ENCODE measurements at regions not wholly inside any gene's neighbourhood (a gene's known extent, or its start where the extent isn't known, plus 50 kb on each side); places are given as distances from the start of the nearest gene placed in this dataset.

GRCh38 chr10:31584876-31585275 lies 265.9 kb downstream of the ZEB1 start:
- WGBS, 2 donors (ENCODE audit: low coverage in 1 of 2), result 57% methylated on average over 5 of the region's 6 CpGs; no CpG with 5 or more reads in 1 of the 2 donors
- TF ChIP-seq CTCF (IDR thresholded peaks at IDR 0.05) (no peak), POLR2AphosphoS5 (IDR thresholded peaks at IDR 0.05) (peak; percentile 41)
- Histone ChIP-seq H3K9me3 (no peaks in the 10 kb centered on the region), H3K36me3 (no peaks in the 10 kb centered on the region), H3K4me1 (peaks cover 5 to 36% (median 23%) of the 10 kb centered on the region in 3 donors), H3K27me3 (no peaks in the 10 kb centered on the region), H3K27ac (peak overlapping the region in 2 of 4 donors; percentile 30 to 50), H3K4me3 (no peak overlapping the region)
- ATAC-seq, result no peak

DNA sequence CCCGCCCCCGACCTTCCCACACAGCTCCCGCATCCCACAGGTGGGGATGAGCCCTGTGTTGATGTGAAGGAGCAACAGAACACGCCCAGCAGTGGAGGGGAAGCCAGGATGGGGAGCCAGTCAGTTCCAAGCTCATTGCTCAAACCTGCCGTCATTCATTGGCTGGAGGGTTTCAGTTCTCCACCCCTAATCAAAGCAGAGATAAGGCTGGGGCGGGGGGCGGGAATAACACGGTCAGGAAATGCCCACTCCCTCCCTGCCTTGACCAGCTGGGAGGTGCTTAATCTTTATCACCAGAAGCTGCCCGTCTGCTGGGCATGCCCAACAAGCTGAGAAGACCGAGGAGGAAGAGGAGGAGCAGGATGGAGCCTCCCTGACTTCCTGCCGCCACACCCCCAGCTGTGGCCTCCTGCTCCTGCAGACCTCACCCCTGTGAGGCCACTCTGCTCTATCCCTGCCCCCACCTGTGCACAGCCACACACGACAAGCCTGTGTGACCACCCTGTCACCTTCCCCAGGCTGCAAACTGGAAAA lies 265.1 kb downstream of the ZEB1 start:
- Histone ChIP-seq H3K9me3 (no peaks in the 10 kb centered on the region), H3K4me3 (no peak overlapping the region), H3K36me3 (no peaks in the 10 kb centered on the region), H3K4me1 (peaks cover 5 to 36% (median 23%) of the 10 kb centered on the region in 3 donors), H3K27ac (peak overlapping the region in 2 of 4 donors; percentile 53), H3K27me3 (no peaks in the 10 kb centered on the region)
- 70% methylated on average over 4 of the region's 12 CpGs; no CpG with 5 or more reads in 1 of the 2 donors for WGBS, 2 donors (ENCODE audit: low coverage in 1 of 2)
- no peak for ATAC-seq
- no peak for TF ChIP-seq EP300 (IDR thresholded peaks at IDR 0.05)
- no peak for TF ChIP-seq CTCF (IDR thresholded peaks at IDR 0.05)
- no peak for TF ChIP-seq POLR2A (IDR thresholded peaks at IDR 0.05)
- no peak for TF ChIP-seq POLR2AphosphoS5 (IDR thresholded peaks at IDR 0.05)

- Histone ChIP-seq H3K27me3 (no peaks in the 10 kb centered on the region), H3K27ac (peak overlapping the region in 3 of 4 donors; percentile 41 to 53 (median 53)), H3K4me3 (no peak overlapping the region), H3K36me3 (no peaks in the 10 kb centered on the region), H3K4me1 (peaks cover 5 to 36% (median 23%) of the 10 kb centered on the region in 3 donors), H3K9me3 (no peaks in the 10 kb centered on the region)
- peak; percentile 23 for ATAC-seq
- TF ChIP-seq POLR2A (IDR thresholded peaks at IDR 0.05) (no peak), POLR2AphosphoS5 (IDR thresholded peaks at IDR 0.05) (no peak), CTCF (IDR thresholded peaks at IDR 0.05) (no peak), EP300 (IDR thresholded peaks at IDR 0.05) (no peak)
- 0 to 55% methylated on average over 1 to 4 of the region's 6 CpGs for WGBS, 2 donors (ENCODE audit: low coverage in 1 of 2)
These were observed 264.3 kb downstream of the ZEB1 start for GRCh38 chr10:31583293-31583692.

DNA sequence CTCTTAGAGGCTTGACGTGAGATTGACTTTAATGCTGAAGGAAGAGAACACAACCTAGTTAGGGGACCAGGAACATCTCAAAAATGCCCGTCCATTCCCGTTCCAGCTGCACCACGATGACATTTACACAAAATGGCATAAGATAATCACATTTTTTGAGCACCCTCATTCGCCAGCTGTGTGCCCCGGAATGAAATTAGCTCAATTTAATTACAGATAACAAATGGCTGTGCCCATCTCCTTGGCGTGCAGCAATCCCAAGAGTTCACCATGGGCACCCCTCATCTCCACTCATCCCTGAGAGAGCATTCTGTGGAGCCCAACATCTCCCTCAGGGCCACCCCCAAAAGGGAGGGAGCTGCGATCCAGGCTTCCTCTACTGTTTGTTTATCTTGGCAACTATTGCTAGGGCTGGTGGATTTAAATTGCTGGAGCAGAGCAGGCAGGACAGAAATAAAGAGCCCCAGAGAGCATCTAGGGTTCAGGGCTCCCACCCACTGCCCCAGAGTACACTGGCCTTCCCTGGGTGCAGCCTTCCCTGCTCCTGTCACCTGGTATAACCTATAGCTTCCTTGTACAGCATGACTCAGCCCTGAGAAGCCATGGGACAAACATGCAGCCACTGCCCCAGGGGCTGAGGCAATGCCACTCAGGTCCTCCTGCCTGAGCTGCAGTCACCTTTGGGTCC lies 263.5 kb downstream of the ZEB1 start:
- no peaks in the 10 kb centered on the region for H3K27me3 ChIP-seq
- no peak for TF ChIP-seq POLR2AphosphoS5 (IDR thresholded peaks at IDR 0.05)
- TF ChIP-seq POLR2A (IDR thresholded peaks at IDR 0.05), result no peak
- no peak for TF ChIP-seq EP300 (IDR thresholded peaks at IDR 0.05)
- no peak for TF ChIP-seq CTCF (IDR thresholded peaks at IDR 0.05)
- H3K9me3 ChIP-seq, result no peaks in the 10 kb centered on the region
- peak overlapping the region in 3 of 4 donors; percentile 41 to 53 (median 53) for H3K27ac ChIP-seq
- H3K4me3 ChIP-seq, result no peak overlapping the region
- peak; percentile 45 for ATAC-seq
- no peaks in the 10 kb centered on the region for H3K36me3 ChIP-seq
- peaks cover 5 to 36% (median 23%) of the 10 kb centered on the region in 3 donors for H3K4me1 ChIP-seq
- WGBS, 2 donors (ENCODE audit: low coverage in 1 of 2), result 36 to 41% methylated on average over 6 to 7 of the region's 8 CpGs

Data from gastroesophageal sphincter (tissue), 4 donors.